ENCODE measurements at regions not wholly inside any gene's neighbourhood (a gene's known extent, or its start where the extent isn't known, plus 50 kb on each side); places are given as distances from the start of the nearest gene placed in this dataset.

GRCh38 chr7:123393623-123394022 lies 140.8 kb downstream of the IQUB start:
- no peak overlapping the region for H2BK120ac ChIP-seq (ENCODE audit: low read depth, low read length)
- H3K23ac ChIP-seq (ENCODE audit: low read depth, low read length) = no peak overlapping the region
- no peaks in the 10 kb centered on the region for H4K20me1 ChIP-seq (ENCODE audit: insufficient read depth, low read length)
- no peak overlapping the region for H3K9ac ChIP-seq (ENCODE audit: low read depth, low read length)
- intact Hi-C loops (cut with micrococcal nuclease) (no loop called here), dilution Hi-C loops (cut with HindIII; ENCODE audit: low sequenced_read_pairs, unreplicated experiment) (no loop called here), in situ Hi-C loops (cut with MboI; ENCODE audit: low sequenced_read_pairs) (no loop called here)
- TF ChIP-seq POLR2A (IDR thresholded peaks at IDR 0.05; ENCODE audit: low read depth, low read length) (no peak), CEBPB (IDR thresholded peaks at IDR 0.05; ENCODE audit: low read depth, low read length) (no peak), MAZ (IDR thresholded peaks at IDR 0.05; ENCODE audit: borderline replicate concordance, low read depth, low read length) (no peak), RAD21 (IDR thresholded peaks at IDR 0.05; ENCODE audit: low read length) (no peak), BHLHE40 (IDR thresholded peaks at IDR 0.05; ENCODE audit: low read depth, low read length) (no peak), RFX5 (IDR thresholded peaks at IDR 0.05; ENCODE audit: low read depth, low read length) (no peak), CHD1 (IDR thresholded peaks at IDR 0.05; ENCODE audit: low read depth, low read length) (no peak)
- no peak overlapping the region for H3K14ac ChIP-seq (replicated peaks; ENCODE audit: low read depth, low read length)
- CTCF ChIA-PET = no interaction called here
- H2AK9ac ChIP-seq (replicated peaks; ENCODE audit: low read depth, low read length, poor library complexity) = no peak overlapping the region
- POLR2A ChIA-PET (ENCODE audit: unreplicated experiment) = no interaction called here
- H3K27ac ChIP-seq (ENCODE audit: insufficient read depth, low read length) = no peak overlapping the region
- no peaks in the 10 kb centered on the region for H3K9me1 ChIP-seq (ENCODE audit: insufficient read depth, low read length)
- H3K56ac ChIP-seq (ENCODE audit: extremely low read depth, insufficient read depth, low read length) = no peak overlapping the region
- no peak overlapping the region for H3K4me2 ChIP-seq (ENCODE audit: low read depth, low read length)
- no peak overlapping the region for H4K8ac ChIP-seq (ENCODE audit: low read depth in 2 of 2, low read length in 2 of 2)
- H4K91ac ChIP-seq (ENCODE audit: insufficient read depth, low read depth, low read length) = no peak overlapping the region
- DNase-seq (no peak), ATAC-seq (ENCODE audit: low read depth) (no peak)
- H2BK20ac ChIP-seq (ENCODE audit: low read depth, low read length) = no peak overlapping the region
- H3K4me3 ChIP-seq (ENCODE audit: insufficient read depth, low read depth, low read length) = no peak overlapping the region
- no peaks in the 10 kb centered on the region for H3K36me3 ChIP-seq (ENCODE audit: control insufficient read depth, insufficient read depth, low read length)
- no TSS peak for BruUV-seq (replicated peaks)
- no peak overlapping the region for H3K18ac ChIP-seq (ENCODE audit: low read depth, low read length)
- H3K4me1 ChIP-seq (ENCODE audit: control insufficient read depth, insufficient read depth, low read length) = no peaks in the 10 kb centered on the region
- no peaks in the 10 kb centered on the region for H3K79me1 ChIP-seq (ENCODE audit: low read depth in 1 of 2, low read length in 2 of 2)
- no peak overlapping the region for H2AK5ac ChIP-seq (ENCODE audit: low read depth, low read length)
- no peak overlapping the region for H4K5ac ChIP-seq (ENCODE audit: low read depth, low read length)
- H3K9me3 ChIP-seq (ENCODE audit: control insufficient read depth, insufficient read depth, low read length) = peaks cover 14% of the 10 kb centered on the region
- H2AFZ ChIP-seq (replicated peaks; ENCODE audit: low read length, poor library complexity) = no peak overlapping the region
- no peaks in the 10 kb centered on the region for H3K27me3 ChIP-seq (ENCODE audit: control insufficient read depth, insufficient read depth, low read length)
- no peak overlapping the region for H2BK5ac ChIP-seq (ENCODE audit: low read depth, low read length, poor library complexity, severe bottlenecking)
- WGBS, 2 experiments (ENCODE audit: extremely low coverage in 2 of 2, insufficient read length in 1 of 2) = no CpG with 5 or more reads among the region's 6 CpGs
- no peak overlapping the region for H2BK15ac ChIP-seq (ENCODE audit: low read depth, low read length)
- H3K4ac ChIP-seq (ENCODE audit: low read depth, low read length) = no peak overlapping the region
